ENCODE measurements at regions not wholly inside any gene's neighbourhood (a gene's known extent, or its start where the extent isn't known, plus 50 kb on each side); places are given as distances from the start of the nearest gene placed in this dataset.

DNA sequence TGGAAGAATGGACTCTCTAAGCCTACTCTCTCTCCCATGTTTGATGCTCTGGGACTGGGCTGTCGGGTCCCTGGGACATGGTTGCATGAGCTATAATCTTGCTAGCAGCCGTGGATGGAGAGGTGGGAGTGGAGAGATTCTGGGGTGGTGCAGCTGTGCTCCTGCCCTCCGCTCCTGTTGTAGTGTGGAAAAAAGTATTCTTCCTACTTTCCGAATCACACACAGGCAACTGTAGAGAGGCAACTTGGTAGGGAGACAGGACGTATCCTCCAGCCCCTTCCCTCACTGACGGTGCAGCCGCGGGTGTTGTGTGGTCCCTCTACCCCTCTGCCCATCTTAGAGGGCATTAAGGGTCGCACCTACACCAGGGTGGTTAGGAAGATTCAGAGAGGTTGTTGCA is 281.4 kb upstream of the TLE3 start:
- TF ChIP-seq POLR2AphosphoS5 (IDR thresholded peaks at IDR 0.05) (no peak), POLR2A (IDR thresholded peaks at IDR 0.05) (no peak)
- TF ChIP-seq, protein P1, sequence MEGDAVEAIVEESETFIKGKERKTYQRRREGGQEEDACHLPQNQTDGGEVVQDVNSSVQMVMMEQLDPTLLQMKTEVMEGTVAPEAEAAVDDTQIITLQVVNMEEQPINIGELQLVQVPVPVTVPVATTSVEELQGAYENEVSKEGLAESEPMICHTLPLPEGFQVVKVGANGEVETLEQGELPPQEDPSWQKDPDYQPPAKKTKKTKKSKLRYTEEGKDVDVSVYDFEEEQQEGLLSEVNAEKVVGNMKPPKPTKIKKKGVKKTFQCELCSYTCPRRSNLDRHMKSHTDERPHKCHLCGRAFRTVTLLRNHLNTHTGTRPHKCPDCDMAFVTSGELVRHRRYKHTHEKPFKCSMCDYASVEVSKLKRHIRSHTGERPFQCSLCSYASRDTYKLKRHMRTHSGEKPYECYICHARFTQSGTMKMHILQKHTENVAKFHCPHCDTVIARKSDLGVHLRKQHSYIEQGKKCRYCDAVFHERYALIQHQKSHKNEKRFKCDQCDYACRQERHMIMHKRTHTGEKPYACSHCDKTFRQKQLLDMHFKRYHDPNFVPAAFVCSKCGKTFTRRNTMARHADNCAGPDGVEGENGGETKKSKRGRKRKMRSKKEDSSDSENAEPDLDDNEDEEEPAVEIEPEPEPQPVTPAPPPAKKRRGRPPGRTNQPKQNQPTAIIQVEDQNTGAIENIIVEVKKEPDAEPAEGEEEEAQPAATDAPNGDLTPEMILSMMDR (IDR thresholded peaks at IDR 0.05), result no peak

Measured in transverse colon (tissue), 4 donors.